CD14-positive monocyte (primary cell): ENCODE measurements at regions not wholly inside any gene's neighbourhood (a gene's known extent, or its start where the extent isn't known, plus 50 kb on each side); places are given as distances from the start of the nearest gene placed in this dataset.

Source experiments
- DNase-seq, 3 donors: peaks; one replicate each; pipeline ENCODE4 v3.0.0-alpha.2; 2011 to 2022
- H2AFZ ChIP-seq: 2 replicates; pipeline ENCODE4 v1.6.0; 2012; ENCODE audit warnings: mild to moderate bottlenecking, low read depth, low read length, inconsistent platforms; ENCODE audit not compliant: insufficient read depth, poor library complexity, severe bottlenecking
- H3K27ac ChIP-seq, 2 donors: 1 replicate in 1 of 2; 2 replicates in 1 of 2; pipeline ENCODE4 v1.5.1; 2012 to 2013; ENCODE audit warnings: low read length in 2 of 2, control low read depth in 1 of 2, inconsistent platforms in 1 of 2, low read depth in 1 of 2, mild to moderate bottlenecking in 1 of 2
- H3K27me3 ChIP-seq, 2 donors: one replicate each; pipeline versions ENCODE4 v1.6.0 to v1.6.1; 2011 to 2013; ENCODE audit warnings: low read length in 2 of 2; ENCODE audit not compliant: control insufficient read depth in 2 of 2, insufficient read depth in 2 of 2
- H3K36me3 ChIP-seq, 2 donors: replicated peaks in 1 of 2; 1 replicate in 1 of 2; 2 replicates in 1 of 2; pipeline versions ENCODE4 v1.5.1 to v1.6.1; 2012 to 2013; ENCODE audit warnings: low read length in 2 of 2, control low read depth in 1 of 2, inconsistent platforms in 1 of 2, mild to moderate bottlenecking in 1 of 2; ENCODE audit not compliant: insufficient read depth in 2 of 2, control insufficient read depth in 1 of 2
- H3K4me1 ChIP-seq, 2 donors: 1 replicate in 1 of 2; 2 replicates in 1 of 2; pipeline versions ENCODE4 v1.5.1 to v1.6.1; 2012 to 2013; ENCODE audit warnings: low read length in 2 of 2, control low read depth in 1 of 2, inconsistent platforms in 1 of 2, mild to moderate bottlenecking in 1 of 2, moderate library complexity in 1 of 2; ENCODE audit not compliant: insufficient read depth in 2 of 2, control insufficient read depth in 1 of 2
- H3K4me2 ChIP-seq: replicated peaks from 2 replicates; pipeline ENCODE3; 2012; ENCODE audit warnings: low read length, moderate library complexity, mild to moderate bottlenecking; ENCODE audit not compliant: poor library complexity, severe bottlenecking; ENCODE audit errors: extremely low read depth
- H3K4me3 ChIP-seq, 3 experiments: fragments of 200-600 bp in 1 of 3; sonication (generic) in 1 of 3; replicated peaks in 1 of 3; 1 replicate in 2 of 3; 2 replicates in 1 of 3; pipeline ENCODE4 v1.5.1; 2011 to 2013; ENCODE audit warnings: low read length in 3 of 3, mild to moderate bottlenecking in 3 of 3, control low read depth in 2 of 3, low read depth in 2 of 3, inconsistent platforms in 1 of 3, moderate library complexity in 1 of 3
- H3K79me2 ChIP-seq: 2 replicates; pipeline ENCODE4 v1.6.0; 2012; ENCODE audit warnings: mild to moderate bottlenecking, control low read depth, inconsistent platforms, low read length, moderate library complexity; ENCODE audit not compliant: insufficient read depth
- H3K9ac ChIP-seq: 2 replicates; pipeline ENCODE4 v1.6.0; 2017; ENCODE audit warnings: low read length, mild to moderate bottlenecking; ENCODE audit not compliant: insufficient read depth, poor library complexity, severe bottlenecking
- H3K9me3 ChIP-seq, 2 donors: replicated peaks in 1 of 2; 1 replicate in 1 of 2; 2 replicates in 1 of 2; pipeline versions ENCODE4 v1.5.1 to v1.6.1; 2012 to 2013; ENCODE audit warnings: low read length in 2 of 2, control low read depth in 1 of 2; ENCODE audit not compliant: control insufficient read depth in 1 of 2, insufficient read depth in 1 of 2
- H4K20me1 ChIP-seq: 2 replicates; pipeline ENCODE4 v1.6.0; 2012; ENCODE audit warnings: mild to moderate bottlenecking, low read length, control low read depth, moderate library complexity; ENCODE audit not compliant: insufficient read depth
- H3K27ac Mint-ChIP-seq, 7 donors: one replicate each; pipeline ENCODE4 v1.8.0; 2020; ENCODE audit warnings: mild to moderate bottlenecking in 7 of 7, mixed read lengths in 7 of 7, moderate library complexity in 6 of 7, inconsistent platforms in 2 of 7
- H3K27me3 Mint-ChIP-seq, 3 donors: one replicate each; pipeline ENCODE4 v1.8.0; 2021 to 2022; ENCODE audit warnings: low read depth in 3 of 3, mild to moderate bottlenecking in 3 of 3, mixed read lengths in 3 of 3, moderate library complexity in 3 of 3, inconsistent platforms in 1 of 3
- H3K36me3 Mint-ChIP-seq, 2 donors: one replicate each; pipeline ENCODE4 v1.8.0; 2020; ENCODE audit warnings: mixed read lengths in 2 of 2, inconsistent platforms in 1 of 2, mild to moderate bottlenecking in 1 of 2
- H3K4me1 Mint-ChIP-seq: one replicate; pipeline ENCODE4 v1.8.0; 2020; ENCODE audit warnings: mild to moderate bottlenecking, mixed read lengths
- H3K4me3 Mint-ChIP-seq, 2 donors: one replicate each; pipeline ENCODE4 v1.8.0; 2020; ENCODE audit warnings: mild to moderate bottlenecking in 2 of 2, mixed read lengths in 2 of 2, moderate library complexity in 1 of 2
- H3K9me3 Mint-ChIP-seq, 7 donors: one replicate each; pipeline ENCODE4 v1.8.0; 2020 to 2022; ENCODE audit warnings: mixed read lengths in 7 of 7, mild to moderate bottlenecking in 6 of 7, moderate library complexity in 6 of 7, inconsistent platforms in 2 of 7
- CTCF ChIP-seq: fragments of 200-600 bp; IDR thresholded peaks from one replicate; pipeline ENCODE4 v1.8.0; 2022; ENCODE audit warnings: antibody characterized with exemption, mild to moderate bottlenecking
- WGBS: methylation state at CpG from one replicate; pipeline ENCODE4 v1.1.5; 2013; ENCODE audit warnings: missing lambda C conversion rate; ENCODE audit not compliant: insufficient coverage; 5-methylcytosine and 5-hydroxymethylcytosine counted together
- intact Hi-C, 2 donors: fragments of 100-400 bp; cut with micrococcal nuclease; formaldehyde crosslinking; loops; one replicate each; pipeline versions ENCODE4 v1.15.0 to v1.15.1; 2023

GRCh38 chr11:133676265-133676664 is 144.0 kb upstream of the OPCML start:
- no peak for DNase-seq
- intact Hi-C loops = no loop called here
- H3K9ac ChIP-seq = no peak overlapping the region
- no peak overlapping the region for H3K27ac ChIP-seq
- H3K4me1 ChIP-seq = no peaks in the 10 kb centered on the region
- H3K27me3 ChIP-seq = no peaks in the 10 kb centered on the region
- Mint-ChIP-seq H3K27me3 (no peaks in the 10 kb centered on the region), H3K4me3 (no peak overlapping the region), H3K27ac (peak overlapping the region in 1 of 7 donors; percentile 46), H3K36me3 (no peaks in the 10 kb centered on the region), H3K4me1 (no peaks in the 10 kb centered on the region), H3K9me3 (peaks cover 0 to 10% (median 0%) of the 10 kb centered on the region in 7 donors)
- no peaks in the 10 kb centered on the region for H3K79me2 ChIP-seq
- H4K20me1 ChIP-seq = no peaks in the 10 kb centered on the region
- H3K36me3 ChIP-seq = no peaks in the 10 kb centered on the region
- no peak for TF ChIP-seq CTCF
- no peak overlapping the region for H3K4me3 ChIP-seq
- no peaks in the 10 kb centered on the region for H3K9me3 ChIP-seq
- H2AFZ ChIP-seq = no peak overlapping the region
- H3K4me2 ChIP-seq = no peak overlapping the region
- 91% methylated on average over 1 of the region's 1 CpG for WGBS

GRCh38 chr11:133669371-133670053 is 137.2 kb upstream of the OPCML start:
- Histone ChIP-seq H3K4me1 (no peaks in the 10 kb centered on the region), H3K4me3 (no peak overlapping the region), H3K79me2 (no peaks in the 10 kb centered on the region), H3K9me3 (no peaks in the 10 kb centered on the region), H3K9ac (no peak overlapping the region), H3K27me3 (no peaks in the 10 kb centered on the region), H3K4me2 (no peak overlapping the region), H3K27ac (no peak overlapping the region), H4K20me1 (no peaks in the 10 kb centered on the region), H2AFZ (no peak overlapping the region), H3K36me3 (no peaks in the 10 kb centered on the region)
- Mint-ChIP-seq H3K27ac (no peak overlapping the region), H3K9me3 (peaks cover 0 to 5% (median 0%) of the 10 kb centered on the region in 7 donors), H3K4me3 (no peak overlapping the region), H3K27me3 (no peaks in the 10 kb centered on the region), H3K36me3 (no peaks in the 10 kb centered on the region), H3K4me1 (no peaks in the 10 kb centered on the region)
- no peak for DNase-seq
- no peak for TF ChIP-seq CTCF
- WGBS = 74% methylated on average over 7 of the region's 12 CpGs
- intact Hi-C loops = no loop called here
